A549 (cell line): ENCODE measurements at regions not wholly inside any gene's neighbourhood (a gene's known extent, or its start where the extent isn't known, plus 50 kb on each side); places are given as distances from the start of the nearest gene placed in this dataset.
"Not testable (repeated sequence)": the region's sequence is repeated elsewhere in the genome, so short reads cannot be mapped to it uniquely, and the experiment has no call there.

Experiments
- ATAC-seq, 2 experiments: fragments of 200-7000 bp in 1 of 2; fragments of >200 bp in 1 of 2; cut with Nextera tagmentation in 1 of 2; cut with Tn5 transposase in 1 of 2; 3 replicates each; pipeline versions ENCODE4 v1.8.0 to v1.9.1; 2018 to 2020; ENCODE audit warnings: mild to moderate bottlenecking in 1 of 2, moderate library complexity in 1 of 2
- CTCF ChIA-PET: fragments of 300-600 bp; sonication (Branson Sonifier 250); formaldehyde crosslinking; extraction: SDS; loops from one replicate; lab custom pipeline; 2021; ENCODE audit warnings: antibody characterized with exemption, inconsistent platforms; lab: Yijun Ruan, JAX
- POLR2A ChIA-PET: fragments of 350-600 bp; formaldehyde crosslinking; extraction: SDS; loops from one replicate; lab custom pipeline; 2021; ENCODE audit warnings: antibody characterized with exemption, inconsistent platforms; lab: Yijun Ruan, JAX
- DNase-seq, 2 experiments: peaks; one replicate each; pipeline versions ENCODE4 v3.0.0 to v3.0.0-alpha.2; 2011 to 2016; ENCODE audit warnings: low read depth in 1 of 2, low spot score in 1 of 2
- FAIRE-seq: peaks from 2 replicates; lab custom pipeline; 2011; peaks lifted over from hg19 to GRCh38; lab: Jason Lieb, UNC
- H3K27ac ChIP-seq, 2 experiments: fragments of >200 bp; sonication (Bioruptor Twin); formaldehyde crosslinking; 3 replicates each; pipeline ENCODE4 v1.5.1; 2016 to 2017
- H3K4me1 ChIP-seq: fragments of >200 bp; sonication (Bioruptor Twin); formaldehyde crosslinking; 3 replicates; pipeline ENCODE4 v1.6.1; 2016
- H3K4me2 ChIP-seq: fragments of >200 bp; sonication (Bioruptor Twin); formaldehyde crosslinking; 3 replicates; pipeline ENCODE4 v1.6.1; 2016
- H3K4me3 ChIP-seq: fragments of >200 bp; sonication (Bioruptor Twin); formaldehyde crosslinking; 3 replicates; pipeline ENCODE4 v1.5.1; 2016
- H3K9me3 ChIP-seq: fragments of >200 bp; sonication (Bioruptor Twin); formaldehyde crosslinking; 3 replicates; pipeline ENCODE4 v1.6.1; 2016
- ATOH8 ChIP-seq: fragments of 250-450 bp; sonication (Bioruptor Pico); IDR thresholded peaks from 2 replicates; pipeline ENCODE4 v1.5.0; 2020; ENCODE audit warnings: low read depth, mild to moderate bottlenecking, moderate library complexity
- BCL3 ChIP-seq: fragments of >200 bp; sonication (Bioruptor Twin); formaldehyde crosslinking; IDR thresholded peaks from 3 replicates; pipeline ENCODE4 v1.6.1; 2016
- BHLHE40 ChIP-seq: IDR thresholded peaks from 2 replicates; pipeline ENCODE4 v1.6.1; 2012; ENCODE audit warnings: low read depth, low read length, inconsistent platforms
- CBX2 ChIP-seq: fragments of 200-600 bp; sonication (generic); IDR thresholded peaks from 2 replicates; pipeline ENCODE4 v1.6.1; 2016; ENCODE audit warnings: low read depth, mild to moderate bottlenecking, borderline replicate concordance
- CEBPB ChIP-seq, 2 experiments: fragments of >200 bp in 1 of 2; sonication (Bioruptor Twin) in 1 of 2; formaldehyde crosslinking in 1 of 2; IDR thresholded peaks; 2 replicates each; pipeline ENCODE4 v1.6.1; 2012 to 2016
- CTCF ChIP-seq: fragments of >200 bp; sonication (Bioruptor Twin); formaldehyde crosslinking; IDR thresholded peaks from 3 replicates; pipeline ENCODE4 v1.5.1; 2016
- EHF ChIP-seq: fragments of 250-450 bp; sonication (Bioruptor Pico); IDR thresholded peaks from 2 replicates; pipeline ENCODE4 v1.5.0; 2020; ENCODE audit warnings: mild to moderate bottlenecking
- EHMT2 ChIP-seq: fragments of 200-600 bp; sonication (generic); IDR thresholded peaks from 2 replicates; pipeline ENCODE4 v1.6.1; 2016; ENCODE audit warnings: antibody characterized with exemption, low read depth, mild to moderate bottlenecking, moderate library complexity
- ESRRA ChIP-seq: fragments of 150-350 bp; IDR thresholded peaks from 2 replicates; pipeline ENCODE4 v1.6.1; 2014; ENCODE audit warnings: mild to moderate bottlenecking, low read length, borderline replicate concordance
- FOXS1 ChIP-seq: fragments of 250-450 bp; sonication (Bioruptor Pico); IDR thresholded peaks from 2 replicates; pipeline ENCODE4 v1.5.0; 2020; ENCODE audit warnings: mild to moderate bottlenecking, moderate library complexity
- GATA3 ChIP-seq: IDR thresholded peaks from 2 replicates; pipeline ENCODE4 v1.6.1; 2012; ENCODE audit warnings: borderline replicate concordance
- HEYL ChIP-seq: fragments of 250-450 bp; sonication (Bioruptor Pico); IDR thresholded peaks from 2 replicates; pipeline ENCODE4 v1.8.0; 2021; ENCODE audit warnings: mild to moderate bottlenecking, moderate library complexity
- HOXA7 ChIP-seq: fragments of 250-450 bp; sonication (Bioruptor Pico); IDR thresholded peaks from 2 replicates; pipeline ENCODE4 v1.5.0; 2020; ENCODE audit warnings: mild to moderate bottlenecking, moderate library complexity
- JUNB ChIP-seq: fragments of >200 bp; sonication (Bioruptor Twin); formaldehyde crosslinking; IDR thresholded peaks from 2 replicates; pipeline ENCODE4 v1.6.1; 2016
- KDM5A ChIP-seq: fragments of 200-600 bp; sonication (generic); IDR thresholded peaks from 2 replicates; pipeline ENCODE4 v1.6.1; 2016; ENCODE audit warnings: antibody characterized with exemption, mild to moderate bottlenecking
- MAFK ChIP-seq: fragments of 450-650 bp; IDR thresholded peaks from 2 replicates; pipeline ENCODE4 v1.6.1; 2014; ENCODE audit not compliant: partially characterized antibody
- MAX ChIP-seq: IDR thresholded peaks from 2 replicates; pipeline ENCODE4 v1.6.1; 2012
- MYC ChIP-seq: IDR thresholded peaks from 2 replicates; pipeline ENCODE4 v1.6.1; 2012; ENCODE audit warnings: mild to moderate bottlenecking, inconsistent platforms, low read length, improper control_type of control experiment, borderline replicate concordance
- PHF8 ChIP-seq: fragments of 200-600 bp; sonication (generic); IDR thresholded peaks from 2 replicates; pipeline ENCODE4 v1.6.1; 2016; ENCODE audit warnings: low read depth, mild to moderate bottlenecking, antibody characterized with exemption, moderate library complexity, borderline replicate concordance
- POLR2AphosphoS2 ChIP-seq: conservative IDR thresholded peaks from 2 replicates; pipeline ENCODE4 v1.6.1; 2012; ENCODE audit warnings: low read length, improper control_type of control experiment, inconsistent platforms
- RARB ChIP-seq: fragments of 250-450 bp; sonication (Bioruptor Pico); IDR thresholded peaks from 2 replicates; pipeline ENCODE4 v1.8.0; 2021; ENCODE audit warnings: mild to moderate bottlenecking, moderate library complexity
- RCOR1 ChIP-seq: fragments of 150-350 bp; IDR thresholded peaks from 2 replicates; pipeline ENCODE4 v1.6.1; 2014; ENCODE audit warnings: antibody characterized with exemption, low read length, low read depth
- RNF2 ChIP-seq: fragments of 200-600 bp; sonication (generic); IDR thresholded peaks from 2 replicates; pipeline ENCODE4 v1.6.1; 2016; ENCODE audit warnings: low read depth, mild to moderate bottlenecking, antibody characterized with exemption, moderate library complexity, borderline replicate concordance
- SMC3 ChIP-seq: fragments of >200 bp; sonication (Bioruptor Twin); formaldehyde crosslinking; IDR thresholded peaks from 3 replicates; pipeline ENCODE4 v1.6.1; 2018; ENCODE audit warnings: inconsistent platforms
- ZNF302 ChIP-seq: fragments of 250-450 bp; sonication (Bioruptor Pico); IDR thresholded peaks from 2 replicates; pipeline ENCODE4 v1.9.0; 2021; ENCODE audit warnings: inconsistent platforms, mild to moderate bottlenecking, moderate library complexity
- ZSCAN20 ChIP-seq: fragments of 250-450 bp; sonication (Bioruptor Pico); IDR thresholded peaks from 2 replicates; pipeline ENCODE4 v1.8.0; 2022; ENCODE audit warnings: mild to moderate bottlenecking, moderate library complexity
- WGBS: methylation state at CpG from one replicate; pipeline ENCODE4 v1.1.6; 2017; ENCODE audit errors: missing lambda C conversion rate; 5-methylcytosine and 5-hydroxymethylcytosine counted together

GRCh38 chr4:125591290-125591689 is 276.5 kb downstream of the FAT4 start:
- TF ChIP-seq ATOH8 (CRISPR knock-in tag) (no peak), EHMT2 (no peak), EHF (CRISPR knock-in tag) (no peak), CEBPB (IDR thresholded peaks at IDR 0.05) (no peak), FOXS1 (CRISPR knock-in tag) (no peak), BCL3 (no peak), CTCF (no peak), POLR2AphosphoS2 (no peak), HEYL (CRISPR knock-in tag) (no peak), JUNB (no peak), BHLHE40 (no peak), ZSCAN20 (CRISPR knock-in tag) (no peak), KDM5A (no peak), RCOR1 (no peak), MYC (no peak), MAX (no peak)
- FAIRE-seq (no peak), DNase-seq (no peak), ATAC-seq (no peak)
- H3K27ac ChIP-seq, result no peak overlapping the region
- WGBS, result 87% methylated on average over 8 of the region's 8 CpGs
- no peaks in the 10 kb centered on the region for H3K4me1 ChIP-seq
- H3K9me3 ChIP-seq, result no peaks in the 10 kb centered on the region
- CTCF ChIA-PET, result no interaction called here
- POLR2A ChIA-PET, result no interaction called here
- H3K4me2 ChIP-seq, result no peak overlapping the region
- no peak overlapping the region for H3K4me3 ChIP-seq

GRCh38 chr4:125594056-125594602 is 279.4 kb downstream of the FAT4 start:
- Histone ChIP-seq H3K4me2 (no peak overlapping the region), H3K9me3 (no peaks in the 10 kb centered on the region), H3K4me3 (no peak overlapping the region), H3K4me1 (no peaks in the 10 kb centered on the region), H3K27ac (no peak overlapping the region)
- ChIA-PET CTCF (no interaction called here), POLR2A (no interaction called here)
- ATAC-seq (no peak), FAIRE-seq (no peak), DNase-seq (no peak)
- WGBS, result 98% methylated on average over 4 of the region's 4 CpGs
- TF ChIP-seq ZNF302 (CRISPR knock-in tag) (no peak), GATA3 (no peak), ESRRA (no peak), RARB (CRISPR knock-in tag) (no peak), SMC3 (no peak), HOXA7 (CRISPR knock-in tag) (no peak), MAFK (no peak), CEBPB (IDR thresholded peaks at IDR 0.05) (no peak), CBX2 (no peak), EHF (CRISPR knock-in tag) (no peak), RNF2 (no peak), PHF8 (no peak)

GRCh38 chr4:125605926-125606325 is 291.2 kb downstream of the FAT4 start:
- CTCF ChIA-PET, result interaction anchor here (0.6 kb wide), 1 partner anchor 94 kb away, joined by 3 read pairs; no protein-coding TSS in a partner anchor
- ATAC-seq, H3K4me2 ChIP-seq, DNase-seq, H3K27ac ChIP-seq, H3K4me1 ChIP-seq, H3K4me3 ChIP-seq, H3K9me3 ChIP-seq, FAIRE-seq, POLR2A ChIA-PET: not testable (repeated sequence)
- WGBS, result 51% methylated on average over 2 of the region's 2 CpGs
